GF-D8 (cell line): ENCODE measurements at regions not wholly inside any gene's neighbourhood (a gene's known extent, or its start where the extent isn't known, plus 50 kb on each side); places are given as distances from the start of the nearest gene placed in this dataset.

Experiments used
- DNase-seq: peaks from one replicate; lab custom pipeline; 2025; lab: John Stamatoyannopoulos, UW

GRCh38 chr22:49623176-49623575 lies 204.5 kb downstream of the BRD1 start:
- DNase-seq: no peak

GRCh38 chr22:49622241-49623105 lies 205.2 kb downstream of the BRD1 start:
- DNase-seq: no peak

- no peak for DNase-seq
These were observed 206.0 kb downstream of the BRD1 start for GRCh38 chr22:49621601-49622210.

- DNase-seq: no peak
These were observed 207.0 kb downstream of the BRD1 start for GRCh38 chr22:49620666-49621065.

GRCh38 chr22:49620003-49620556 lies 207.6 kb downstream of the BRD1 start:
- DNase-seq: no peak

- no peak for DNase-seq
These were observed 208.4 kb downstream of the BRD1 start for GRCh38 chr22:49619301-49619700.

- no peak for DNase-seq
These were observed 209.1 kb downstream of the BRD1 start for GRCh38 chr22:49618677-49618953.

GRCh38 chr22:49617866-49618676 lies 209.6 kb downstream of the BRD1 start:
- no peak for DNase-seq

- no peak for DNase-seq
These were observed 210.4 kb downstream of the BRD1 start for GRCh38 chr22:49617264-49617663.

GRCh38 chr22:49616356-49617231 lies 211.1 kb downstream of the BRD1 start:
- DNase-seq: no peak

- DNase-seq: no peak
These were observed 212.4 kb downstream of the BRD1 start for GRCh38 chr22:49614966-49615965.

GRCh38 chr22:49613511-49614270 lies 214.0 kb downstream of the BRD1 start:
- DNase-seq: no peak

- DNase-seq: no peak
These were observed 214.6 kb downstream of the BRD1 start for GRCh38 chr22:49613108-49613507.

- DNase-seq: no peak
These were observed 218.3 kb downstream of the BRD1 start for GRCh38 chr22:49609207-49609876.

- DNase-seq: no peak
These were observed 219.0 kb downstream of the BRD1 start for GRCh38 chr22:49608660-49609059.

- DNase-seq: no peak
These were observed 219.4 kb downstream of the BRD1 start for GRCh38 chr22:49608228-49608627.

- no peak for DNase-seq
These were observed 219.9 kb downstream of the BRD1 start for GRCh38 chr22:49607821-49608220.

GRCh38 chr22:49606562-49607290 lies 220.9 kb downstream of the BRD1 start:
- no peak for DNase-seq
